Keratinocyte (primary cell): ENCODE measurements at regions not wholly inside any gene's neighbourhood (a gene's known extent, or its start where the extent isn't known, plus 50 kb on each side); places are given as distances from the start of the nearest gene placed in this dataset.

ENCODE experiments used
- DNase-seq: peaks from one replicate; pipeline ENCODE4 v3.0.0-alpha.2; 2011; ENCODE audit warnings: low read depth, missing footprints, low spot score
- FAIRE-seq: peaks from 2 replicates; lab custom pipeline; 2011; peaks lifted over from hg19 to GRCh38; lab: Jason Lieb, UNC
- H2AFZ ChIP-seq: 2 replicates; pipeline ENCODE4 v1.6.0; 2012; ENCODE audit warnings: low read length, control low read depth, inconsistent platforms; ENCODE audit not compliant: control insufficient read depth
- H3K27ac ChIP-seq: 2 replicates; pipeline ENCODE4 v1.5.1; 2011; ENCODE audit warnings: low read length; ENCODE audit not compliant: control insufficient read depth, insufficient read depth
- H3K27me3 ChIP-seq: 3 replicates; pipeline ENCODE4 v1.6.0; 2011; ENCODE audit warnings: low read length; ENCODE audit not compliant: control insufficient read depth, insufficient read depth; ENCODE audit errors: extremely low read depth
- H3K36me3 ChIP-seq, 2 experiments: 2 replicates in 1 of 2; 3 replicates in 1 of 2; pipeline ENCODE4 v1.5.1; 2011; ENCODE audit warnings: low read length in 2 of 2, mild to moderate bottlenecking in 1 of 2; ENCODE audit not compliant: control insufficient read depth in 2 of 2, insufficient read depth in 2 of 2; ENCODE audit errors: extremely low read depth in 1 of 2
- H3K4me1 ChIP-seq: 3 replicates; pipeline ENCODE4 v1.5.1; 2011; ENCODE audit warnings: low read length; ENCODE audit not compliant: control insufficient read depth, insufficient read depth; ENCODE audit errors: extremely low read depth
- H3K4me2 ChIP-seq: 3 replicates; pipeline ENCODE4 v1.6.0; 2011; ENCODE audit warnings: low read depth, low read length; ENCODE audit not compliant: control insufficient read depth, insufficient read depth; ENCODE audit errors: extremely low read depth
- H3K4me3 ChIP-seq, 3 experiments: fragments of 200-600 bp in 1 of 3; sonication (generic) in 1 of 3; 2 replicates in 2 of 3; 3 replicates in 1 of 3; pipeline ENCODE4 v1.5.1; 2011 to 2016; ENCODE audit warnings: low read length in 3 of 3, mild to moderate bottlenecking in 3 of 3, control low read depth in 2 of 3, inconsistent platforms in 1 of 3, low read depth in 1 of 3, mixed read lengths in 1 of 3, mixed run types in 1 of 3, moderate library complexity in 1 of 3; ENCODE audit not compliant: control insufficient read depth in 2 of 3, insufficient read depth in 2 of 3; ENCODE audit errors: extremely low read depth in 1 of 3
- H3K79me2 ChIP-seq: 2 replicates; pipeline ENCODE4 v1.6.0; 2012; ENCODE audit warnings: low read length; ENCODE audit not compliant: control insufficient read depth, insufficient read depth
- H3K9ac ChIP-seq: 3 replicates; pipeline ENCODE4 v1.6.0; 2011; ENCODE audit warnings: low read length; ENCODE audit not compliant: control insufficient read depth, insufficient read depth; ENCODE audit errors: extremely low read depth
- H3K9me1 ChIP-seq: 3 replicates; pipeline ENCODE4 v1.6.0; 2011; ENCODE audit warnings: low read length; ENCODE audit not compliant: control insufficient read depth, insufficient read depth; ENCODE audit errors: extremely low read depth
- H3K9me3 ChIP-seq: 2 replicates; pipeline ENCODE4 v1.5.1; 2012; ENCODE audit warnings: low read depth, low read length; ENCODE audit not compliant: control insufficient read depth
- H4K20me1 ChIP-seq: 3 replicates; pipeline ENCODE4 v1.6.0; 2011; ENCODE audit warnings: low read length; ENCODE audit not compliant: control insufficient read depth, insufficient read depth; ENCODE audit errors: extremely low read depth
- EZH2 ChIP-seq: IDR thresholded peaks from one replicate; pipeline ENCODE4 v1.6.1; 2012; ENCODE audit warnings: inconsistent platforms, mild to moderate bottlenecking, low read length, moderate library complexity
- dilution Hi-C: fragments of 300-500 bp; cut with MboI; formaldehyde crosslinking; loops from one replicate; pipeline ENCODE4 v1.7.0; 2020; ENCODE audit warnings: low sequenced_read_pairs; ENCODE audit not compliant: extremely low pct_ligation_motif_present
- TF ChIP-seq, protein P1 (sequence below), 3 experiments: IDR thresholded peaks in 1 of 3; conservative IDR thresholded peaks in 1 of 3; optimal IDR thresholded peaks in 1 of 3; 2 replicates in 2 of 3; 3 replicates in 1 of 3; pipeline versions ENCODE3 to v1.5.1; 2011; ENCODE audit warnings: low read length in 3 of 3, mild to moderate bottlenecking in 3 of 3, moderate library complexity in 2 of 3, control low read depth in 1 of 3, inconsistent platforms in 1 of 3; ENCODE audit not compliant: insufficient read depth in 2 of 3; ENCODE audit errors: extremely low read depth in 1 of 3

DNA sequence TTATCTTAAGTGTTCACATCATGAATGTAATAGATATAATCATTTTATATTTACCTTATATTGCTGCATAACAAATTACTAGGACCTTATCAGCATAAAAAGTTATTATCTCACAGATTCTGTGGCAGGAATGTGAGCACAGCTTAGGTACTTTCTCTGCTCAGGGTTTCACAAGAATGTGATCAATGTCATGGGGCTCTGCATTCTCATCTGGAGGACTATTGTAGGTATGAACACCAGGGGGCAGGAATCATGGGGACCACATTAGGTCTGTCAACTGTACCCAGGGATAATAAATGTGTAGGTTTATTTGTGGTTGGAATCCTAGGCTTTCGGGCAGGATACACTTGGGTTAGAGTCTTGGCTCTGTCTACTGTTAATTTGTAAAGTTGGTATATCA lies 519.2 kb downstream of the ARAP2 start:
- Histone ChIP-seq H3K4me2 (no peak overlapping the region), H3K36me3 (no peaks in the 10 kb centered on the region), H3K9me1 (no peaks in the 10 kb centered on the region), H3K9me3 (no peaks in the 10 kb centered on the region), H3K4me1 (no peaks in the 10 kb centered on the region), H2AFZ (no peak overlapping the region), H3K79me2 (no peaks in the 10 kb centered on the region), H3K4me3 (no peak overlapping the region), H4K20me1 (no peaks in the 10 kb centered on the region), H3K9ac (no peak overlapping the region), H3K27me3 (no peaks in the 10 kb centered on the region), H3K27ac (no peak overlapping the region)
- TF ChIP-seq, protein P1, sequence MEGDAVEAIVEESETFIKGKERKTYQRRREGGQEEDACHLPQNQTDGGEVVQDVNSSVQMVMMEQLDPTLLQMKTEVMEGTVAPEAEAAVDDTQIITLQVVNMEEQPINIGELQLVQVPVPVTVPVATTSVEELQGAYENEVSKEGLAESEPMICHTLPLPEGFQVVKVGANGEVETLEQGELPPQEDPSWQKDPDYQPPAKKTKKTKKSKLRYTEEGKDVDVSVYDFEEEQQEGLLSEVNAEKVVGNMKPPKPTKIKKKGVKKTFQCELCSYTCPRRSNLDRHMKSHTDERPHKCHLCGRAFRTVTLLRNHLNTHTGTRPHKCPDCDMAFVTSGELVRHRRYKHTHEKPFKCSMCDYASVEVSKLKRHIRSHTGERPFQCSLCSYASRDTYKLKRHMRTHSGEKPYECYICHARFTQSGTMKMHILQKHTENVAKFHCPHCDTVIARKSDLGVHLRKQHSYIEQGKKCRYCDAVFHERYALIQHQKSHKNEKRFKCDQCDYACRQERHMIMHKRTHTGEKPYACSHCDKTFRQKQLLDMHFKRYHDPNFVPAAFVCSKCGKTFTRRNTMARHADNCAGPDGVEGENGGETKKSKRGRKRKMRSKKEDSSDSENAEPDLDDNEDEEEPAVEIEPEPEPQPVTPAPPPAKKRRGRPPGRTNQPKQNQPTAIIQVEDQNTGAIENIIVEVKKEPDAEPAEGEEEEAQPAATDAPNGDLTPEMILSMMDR (optimal IDR thresholded peaks at IDR 0.05 in 1 of 3, IDR thresholded peaks at IDR 0.05 in 1 of 3, conservative IDR thresholded peaks at IDR 0.05 in 1 of 3; ENCODE audit: extremely low read depth in 1 of 3, insufficient read depth in 2 of 3, low read length in 3 of 3), result peak in 1 of 3 experiments; percentile 14
- no peak for TF ChIP-seq EZH2
- dilution Hi-C loops, result no loop called here
- no peak for DNase-seq
- no peak for FAIRE-seq

GRCh38 chr4:35730414-35730813 lies 513.9 kb downstream of the ARAP2 start:
- no peak overlapping the region for H3K27ac ChIP-seq
- DNase-seq, result no peak
- H3K9me3 ChIP-seq, result no peaks in the 10 kb centered on the region
- dilution Hi-C loops, result no loop called here
- no peak overlapping the region for H3K4me2 ChIP-seq
- H3K79me2 ChIP-seq, result no peaks in the 10 kb centered on the region
- no peaks in the 10 kb centered on the region for H3K9me1 ChIP-seq
- no peaks in the 10 kb centered on the region for H3K4me1 ChIP-seq
- H3K9ac ChIP-seq, result no peak overlapping the region
- no peaks in the 10 kb centered on the region for H4K20me1 ChIP-seq
- no peaks in the 10 kb centered on the region for H3K27me3 ChIP-seq
- no peak overlapping the region for H3K4me3 ChIP-seq
- no peaks in the 10 kb centered on the region for H3K36me3 ChIP-seq
- TF ChIP-seq, protein P1 (optimal IDR thresholded peaks at IDR 0.05 in 1 of 3, IDR thresholded peaks at IDR 0.05 in 1 of 3, conservative IDR thresholded peaks at IDR 0.05 in 1 of 3; ENCODE audit: extremely low read depth in 1 of 3, insufficient read depth in 2 of 3, low read length in 3 of 3), result no peak
- FAIRE-seq, result no peak
- no peak overlapping the region for H2AFZ ChIP-seq
